Dermis microvascular lymphatic vessel endothelial cell (primary cell): ENCODE measurements at regions not wholly inside any gene's neighbourhood (a gene's known extent, or its start where the extent isn't known, plus 50 kb on each side); places are given as distances from the start of the nearest gene placed in this dataset.

Experiments used
- DNase-seq, 2 donors: peaks; one replicate each; pipeline versions ENCODE4 v3.0.0 to v3.0.0-alpha.2; 2010; ENCODE audit warnings: low read depth in 2 of 2

DNA sequence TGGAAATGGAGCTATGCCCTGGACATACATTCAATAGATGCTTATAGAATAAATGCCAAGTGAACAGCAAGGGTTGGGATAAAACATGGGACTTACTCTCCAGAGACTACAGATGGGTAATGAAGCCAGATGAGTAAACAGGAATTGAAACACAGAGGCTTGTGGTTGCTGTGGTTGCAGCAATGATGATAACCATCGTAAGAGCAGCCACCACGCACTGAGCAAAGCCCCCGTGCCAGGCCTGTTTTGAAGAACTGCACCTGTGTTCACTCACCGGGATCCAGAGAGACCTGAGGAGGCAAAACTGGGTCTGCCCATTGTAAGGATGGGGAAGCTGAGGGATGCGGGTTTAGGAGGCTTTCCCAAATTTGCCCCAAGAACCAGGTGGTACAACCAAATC is 431.1 kb upstream of the CDH4 start:
- no peak for DNase-seq

DNA sequence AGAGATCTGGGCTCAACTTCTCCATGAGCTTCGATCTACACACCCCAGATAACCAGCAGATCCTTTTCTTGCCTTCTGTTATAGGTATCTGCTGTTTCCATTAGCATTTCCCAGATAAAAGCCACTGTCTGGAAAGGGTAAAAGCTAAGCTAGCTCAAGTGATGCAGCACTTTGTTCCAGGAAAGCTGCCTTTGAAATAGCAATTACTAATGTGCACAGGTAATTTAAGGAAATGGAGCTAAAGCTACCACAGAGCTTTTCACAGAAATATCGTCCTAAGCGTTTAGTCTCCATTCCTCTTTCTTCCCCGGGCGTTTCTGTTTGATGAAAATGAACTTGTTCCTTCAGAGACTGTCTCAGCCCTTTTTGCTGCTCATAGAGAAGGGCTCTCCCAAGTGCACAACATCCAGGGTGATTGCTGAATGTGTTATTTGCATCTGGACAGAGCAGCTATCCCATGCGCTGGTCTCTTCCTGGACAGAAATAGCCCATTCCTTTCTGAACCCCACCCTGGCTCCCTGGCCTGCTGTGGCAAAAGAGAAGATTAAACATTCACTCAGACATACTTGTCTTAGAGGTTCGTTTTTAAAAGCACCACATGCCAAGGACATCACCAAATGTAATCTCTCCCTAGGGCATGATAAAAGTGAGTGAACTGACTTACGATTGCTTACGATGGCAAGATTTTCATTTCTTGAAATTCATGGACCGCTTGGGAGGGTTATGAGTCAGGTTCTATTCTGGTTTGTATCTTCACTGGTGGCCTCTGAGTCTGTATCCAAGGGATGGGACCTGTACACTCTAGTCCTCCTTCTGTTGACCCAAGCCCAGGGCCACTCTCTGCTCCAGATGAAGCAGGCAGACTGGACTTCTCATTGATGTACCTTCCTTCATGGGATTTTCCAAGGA is 429.1 kb upstream of the CDH4 start:
- DNase-seq = no peak

DNA sequence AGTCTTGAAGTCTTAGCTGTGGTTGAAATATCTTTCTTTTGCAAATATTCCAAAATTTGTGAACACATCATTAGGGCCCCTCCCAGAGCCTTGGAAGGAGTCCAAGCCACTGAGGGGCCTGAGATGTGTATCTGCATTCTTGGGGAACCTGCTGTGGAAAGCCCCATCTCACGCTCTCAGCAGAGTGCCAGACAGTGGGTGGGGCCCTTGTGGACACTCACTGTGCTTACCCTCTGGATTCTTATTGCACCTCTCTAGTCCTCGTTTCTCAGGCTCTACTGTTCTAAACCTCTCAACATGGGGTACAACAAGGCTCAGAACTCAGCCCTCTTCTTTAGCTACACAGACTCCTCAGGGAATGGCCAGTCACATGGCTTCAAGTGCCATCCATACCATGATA is 416.2 kb upstream of the CDH4 start:
- DNase-seq = no peak

DNA sequence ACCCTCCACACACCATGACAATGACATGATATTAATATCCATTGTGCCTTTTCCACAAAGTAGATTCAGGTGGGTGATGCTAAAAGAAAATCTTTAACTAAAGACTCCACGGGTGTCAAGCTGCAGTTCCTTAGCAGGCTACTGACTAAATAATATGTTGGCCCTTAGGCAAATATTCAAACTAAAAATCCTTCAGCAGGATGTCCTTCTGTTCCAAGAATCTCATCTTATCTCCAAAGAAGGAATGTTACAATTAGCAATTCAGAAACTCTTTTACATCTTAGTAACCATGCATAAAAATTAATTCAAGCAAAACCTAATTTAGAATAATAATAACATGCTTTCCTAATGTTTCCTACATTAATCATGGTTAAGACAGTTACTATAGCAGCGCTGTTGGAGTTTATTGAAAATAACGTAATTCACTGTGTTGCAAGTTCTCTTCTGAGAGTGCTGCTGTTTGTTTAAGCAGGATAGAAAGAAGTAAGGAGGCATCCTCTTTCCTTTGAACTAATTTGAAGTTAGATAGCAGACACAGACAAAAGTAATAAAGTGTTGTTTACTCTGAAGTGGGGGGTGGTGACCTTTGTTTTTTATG is 414.8 kb upstream of the CDH4 start:
- no peak for DNase-seq

DNA sequence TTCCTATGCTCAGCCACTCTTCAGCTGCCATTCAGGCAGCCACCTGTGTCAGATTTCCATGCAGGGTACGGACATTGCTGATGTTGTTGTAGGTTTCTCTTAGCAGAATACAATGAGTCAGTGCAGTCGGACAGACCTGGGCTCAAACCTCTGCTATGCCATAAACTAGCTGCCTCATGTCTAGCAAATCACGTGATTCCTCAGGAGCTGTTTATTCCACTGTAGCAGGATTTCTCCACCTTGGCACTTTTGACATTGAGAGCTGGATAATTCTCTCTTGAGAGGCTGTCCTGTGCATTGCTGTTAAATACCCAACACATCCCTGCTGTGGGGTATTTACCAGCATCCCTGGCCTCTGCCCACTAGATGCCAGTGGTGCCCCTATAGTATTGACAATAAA is 413.8 kb upstream of the CDH4 start:
- no peak for DNase-seq

DNA sequence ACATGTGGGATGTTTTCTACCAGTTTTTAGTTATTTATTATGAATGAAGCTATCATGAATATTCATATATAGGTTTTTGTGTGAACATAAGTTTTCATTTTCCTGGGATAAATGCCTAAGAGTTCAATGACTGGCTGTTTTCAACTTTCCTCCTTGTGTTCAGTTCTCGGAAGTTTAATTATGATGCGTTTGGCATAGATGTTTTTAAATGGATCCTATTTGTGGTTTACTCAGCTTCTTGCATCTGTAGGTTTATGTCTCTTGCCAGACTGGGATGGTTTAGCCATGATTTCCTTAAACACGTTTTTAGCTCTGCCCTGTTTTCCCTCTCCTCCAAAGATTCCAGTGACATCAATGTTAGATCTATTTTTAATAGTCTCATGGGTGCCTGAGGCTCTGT is 411.1 kb upstream of the CDH4 start:
- DNase-seq = no peak

DNA sequence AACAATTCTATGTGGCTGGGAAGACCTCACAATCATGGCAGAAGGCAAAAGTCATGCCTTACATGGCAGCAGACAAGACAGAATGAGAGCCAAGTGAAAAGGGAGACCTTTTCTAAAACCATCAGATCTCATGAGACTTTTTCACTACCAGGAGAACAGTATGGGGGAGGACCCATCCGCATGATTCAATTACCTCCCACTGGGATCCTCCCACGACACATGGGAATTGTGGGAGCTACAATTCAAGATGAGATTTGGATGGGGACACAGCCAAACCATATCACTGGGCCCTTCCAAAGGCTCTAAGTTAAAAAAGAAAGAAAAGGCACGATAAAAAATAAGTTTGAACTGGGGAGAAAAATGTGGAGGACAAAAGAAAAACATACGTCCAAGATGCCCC is 406.9 kb upstream of the CDH4 start:
- no peak for DNase-seq

DNA sequence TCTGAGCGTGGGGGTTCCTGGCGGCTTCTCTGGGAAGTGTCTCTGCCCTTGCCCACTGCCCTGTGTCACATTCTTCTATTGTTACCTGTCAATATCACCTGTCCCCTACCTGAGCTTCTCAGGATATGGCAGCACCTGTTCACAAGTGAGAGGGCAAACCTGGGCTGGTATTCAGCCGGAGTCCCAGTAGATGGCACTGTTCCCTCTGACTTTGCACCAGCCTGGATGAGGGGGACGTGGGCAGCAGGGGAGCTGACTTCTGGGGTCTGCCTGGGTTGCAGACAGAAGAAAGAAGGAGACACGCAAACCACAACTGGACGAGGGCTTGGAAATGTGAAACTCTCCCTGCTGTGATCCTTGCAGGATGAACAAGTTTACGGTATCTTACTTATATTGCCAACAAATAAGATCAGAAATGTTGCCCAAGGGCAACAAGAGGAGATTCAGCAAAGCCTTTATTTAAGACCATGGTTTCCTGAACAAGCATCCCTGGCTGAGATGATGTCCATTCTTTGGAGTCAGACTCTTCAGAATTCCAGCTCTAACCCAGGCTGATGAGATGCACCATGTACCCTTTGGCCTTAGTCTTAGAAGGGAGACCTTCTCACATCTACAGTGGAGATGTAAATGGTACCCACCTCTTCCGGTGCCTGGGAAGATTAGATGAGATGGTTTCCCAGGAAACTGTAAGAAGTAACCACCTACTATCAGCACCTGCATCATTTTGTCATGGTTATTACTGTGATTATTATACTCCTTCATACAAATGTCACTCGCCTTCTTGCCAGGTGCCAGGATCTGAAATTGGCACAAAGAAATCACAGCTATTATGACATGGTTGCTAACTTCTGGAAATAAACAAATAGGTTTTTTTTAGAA is 400.0 kb upstream of the CDH4 start:
- DNase-seq = no peak

DNA sequence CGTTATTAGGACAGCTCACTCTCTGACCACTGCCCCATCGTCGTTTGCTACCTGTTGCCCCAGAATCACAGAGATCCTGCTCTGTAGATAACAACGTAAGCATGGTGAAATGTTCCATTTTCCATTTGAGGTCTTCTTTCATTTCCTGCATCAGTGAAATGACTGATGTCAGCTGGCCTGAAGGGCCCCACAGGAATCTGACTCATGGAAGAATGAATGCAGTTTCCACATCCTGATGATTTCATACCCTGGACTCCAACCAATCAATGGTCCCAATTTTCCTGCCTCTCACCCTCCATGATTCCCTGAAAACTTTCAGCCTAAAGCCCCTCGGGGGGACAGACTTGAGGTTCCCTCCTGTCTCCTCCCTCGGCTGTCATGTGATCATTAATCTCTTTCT is 394.4 kb upstream of the CDH4 start:
- DNase-seq = no peak

DNA sequence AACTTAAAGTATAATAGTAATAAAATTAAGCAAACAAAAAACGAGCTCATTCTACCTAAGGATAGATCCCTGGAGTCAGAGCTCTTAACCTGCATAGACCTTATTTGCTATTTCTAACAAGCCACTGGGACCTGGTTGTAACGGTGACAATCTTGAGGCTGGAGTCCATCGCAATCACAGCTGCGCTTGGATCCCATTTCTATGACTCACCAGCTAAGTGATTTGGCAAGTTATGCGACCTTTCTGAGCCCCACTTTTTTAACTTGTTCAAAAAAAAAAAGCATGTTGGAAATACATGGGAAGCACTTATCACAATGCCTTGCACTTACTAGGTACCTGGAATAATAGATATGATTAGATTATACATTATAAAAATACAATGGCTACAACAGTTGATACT is 389.5 kb upstream of the CDH4 start:
- no peak for DNase-seq

DNA sequence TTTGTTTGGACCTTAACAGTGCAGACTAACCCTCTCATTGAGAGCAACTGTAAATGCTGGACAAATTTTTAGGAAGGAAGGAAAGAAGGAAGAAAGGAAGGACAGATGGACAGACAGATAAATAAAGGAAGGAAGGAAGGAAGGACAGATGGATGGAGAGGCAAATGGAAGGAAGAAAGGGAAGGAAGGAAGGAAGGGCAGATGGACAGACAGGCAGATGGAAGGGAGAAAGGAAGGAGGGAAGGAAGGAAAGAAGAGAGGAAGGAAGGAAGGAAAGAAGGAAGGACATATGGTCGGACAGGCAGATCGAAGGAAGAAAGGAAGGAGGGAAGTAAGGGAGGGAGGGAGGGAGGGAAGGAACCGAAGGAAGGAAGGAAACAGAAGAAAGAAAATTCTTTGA is 388.5 kb upstream of the CDH4 start:
- DNase-seq = no peak

DNA sequence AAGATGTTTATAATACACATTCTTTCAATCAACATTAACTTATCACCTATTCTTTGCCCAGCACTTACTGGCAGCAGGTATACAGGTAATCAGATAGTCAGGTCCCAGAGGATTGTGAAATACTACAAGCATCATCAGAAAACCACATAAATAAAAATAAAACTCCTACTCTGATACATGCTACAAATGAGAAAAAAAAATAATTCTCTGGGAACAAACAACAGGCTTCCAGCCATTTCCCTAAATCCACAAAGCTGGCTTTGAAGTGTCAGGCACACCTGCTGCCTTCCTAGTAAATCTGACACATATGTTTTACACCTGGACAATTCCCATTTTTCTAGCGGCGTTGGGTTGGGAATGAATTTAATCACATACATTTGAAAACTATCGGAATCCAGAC is 384.5 kb upstream of the CDH4 start:
- DNase-seq = no peak

DNA sequence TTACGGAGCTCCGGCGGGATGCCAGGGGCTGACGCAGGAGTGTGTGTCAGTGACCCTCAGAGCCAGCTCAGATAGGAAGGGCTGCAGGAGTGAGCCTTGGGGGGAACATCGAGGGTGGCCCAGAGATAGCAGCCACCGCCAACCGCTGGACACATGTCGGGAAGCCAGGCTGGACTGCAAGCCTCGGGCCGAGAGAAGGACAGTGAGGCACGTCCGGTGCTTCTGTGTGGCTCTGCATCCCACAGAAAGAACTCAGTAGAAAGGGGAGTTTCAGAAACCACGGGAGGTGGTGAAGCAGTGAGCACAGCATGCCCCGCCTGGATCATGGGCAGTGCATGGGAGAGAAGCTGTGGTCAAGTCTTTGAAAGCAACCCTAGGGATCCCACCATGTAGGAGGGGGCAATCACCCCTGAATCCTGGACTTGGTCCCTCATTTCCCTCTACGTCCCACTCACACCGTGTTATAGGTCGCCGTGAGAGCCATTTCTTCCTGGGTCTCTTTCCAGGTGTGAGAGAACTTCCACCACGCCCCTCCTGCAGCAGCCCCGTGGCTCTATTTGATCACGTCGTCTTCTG is 383.7 kb upstream of the CDH4 start:
- no peak for DNase-seq

DNA sequence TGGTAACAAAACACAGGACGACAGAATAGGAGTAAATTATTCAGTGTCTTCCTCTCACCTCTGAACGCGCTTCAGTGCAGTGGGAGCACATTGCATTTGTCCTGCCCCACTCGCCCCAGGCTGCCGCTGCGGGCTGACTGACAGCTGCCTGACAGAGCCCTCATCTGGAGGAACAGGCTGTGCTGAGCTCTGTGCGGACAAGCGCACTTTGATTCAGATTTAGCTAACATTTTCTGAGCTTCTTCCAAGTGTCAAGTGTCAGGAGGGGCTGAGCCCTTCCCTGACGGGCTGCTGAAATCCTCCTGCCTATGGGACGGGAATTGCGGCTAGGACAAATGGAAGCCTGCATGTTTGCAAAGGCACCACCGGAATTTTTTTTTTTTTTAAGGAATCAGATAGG is 383.0 kb upstream of the CDH4 start:
- DNase-seq = no peak

DNA sequence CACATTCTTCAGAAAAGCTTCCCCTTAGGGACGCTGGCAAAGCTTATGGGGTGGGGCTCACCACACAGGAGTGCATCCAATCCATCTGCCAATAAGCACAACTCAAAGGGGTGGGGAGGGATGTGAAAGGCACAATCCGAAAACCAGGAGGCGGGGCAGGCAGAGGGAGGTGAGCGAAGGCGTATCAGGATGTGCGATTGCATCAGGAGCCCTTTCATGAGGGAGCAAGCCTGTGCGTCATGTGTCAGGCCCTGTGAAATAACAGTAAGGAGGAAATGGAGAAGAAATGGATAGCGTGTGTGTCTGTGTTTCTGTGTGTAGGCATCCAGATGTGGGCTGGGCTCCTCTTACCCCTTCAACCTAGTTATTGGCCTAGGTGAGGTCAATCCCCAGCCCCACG is 382.4 kb upstream of the CDH4 start:
- no peak for DNase-seq

DNA sequence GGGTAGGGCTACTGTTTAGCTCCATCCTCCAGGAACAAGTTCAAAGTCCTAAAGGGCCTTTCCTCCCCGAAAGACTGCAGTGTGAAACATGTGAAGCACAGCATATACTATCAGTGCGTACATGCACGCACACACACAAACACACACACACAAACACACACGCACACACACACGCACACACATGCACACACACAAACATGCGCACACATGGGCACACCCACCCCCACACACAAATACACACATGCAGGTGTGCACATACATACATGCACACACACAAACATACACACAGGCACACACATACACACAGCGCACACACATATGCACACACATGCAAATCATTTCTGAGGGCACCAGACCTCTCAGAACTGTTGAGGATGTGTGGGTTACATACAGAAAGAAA is 382.0 kb upstream of the CDH4 start:
- DNase-seq = no peak

DNA sequence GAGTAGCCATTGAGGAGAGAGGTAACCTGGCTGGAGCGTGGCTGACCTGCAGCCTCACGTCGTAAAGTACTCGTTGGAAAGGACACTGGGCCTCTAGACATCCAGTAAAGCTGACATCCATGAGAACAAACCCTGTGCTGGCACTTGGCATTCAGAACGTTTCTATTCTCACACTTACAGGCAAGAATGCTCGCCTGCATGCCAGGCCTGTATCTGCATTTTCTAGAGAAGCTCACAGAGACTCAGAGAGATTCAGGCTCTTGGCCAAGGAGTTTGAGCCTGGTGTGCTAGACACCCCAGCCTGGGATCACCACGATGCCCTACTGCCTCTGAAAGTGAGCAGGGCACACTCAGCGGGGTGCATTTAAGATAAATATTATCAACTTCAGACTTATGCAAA is 379.8 kb upstream of the CDH4 start:
- no peak for DNase-seq

DNA sequence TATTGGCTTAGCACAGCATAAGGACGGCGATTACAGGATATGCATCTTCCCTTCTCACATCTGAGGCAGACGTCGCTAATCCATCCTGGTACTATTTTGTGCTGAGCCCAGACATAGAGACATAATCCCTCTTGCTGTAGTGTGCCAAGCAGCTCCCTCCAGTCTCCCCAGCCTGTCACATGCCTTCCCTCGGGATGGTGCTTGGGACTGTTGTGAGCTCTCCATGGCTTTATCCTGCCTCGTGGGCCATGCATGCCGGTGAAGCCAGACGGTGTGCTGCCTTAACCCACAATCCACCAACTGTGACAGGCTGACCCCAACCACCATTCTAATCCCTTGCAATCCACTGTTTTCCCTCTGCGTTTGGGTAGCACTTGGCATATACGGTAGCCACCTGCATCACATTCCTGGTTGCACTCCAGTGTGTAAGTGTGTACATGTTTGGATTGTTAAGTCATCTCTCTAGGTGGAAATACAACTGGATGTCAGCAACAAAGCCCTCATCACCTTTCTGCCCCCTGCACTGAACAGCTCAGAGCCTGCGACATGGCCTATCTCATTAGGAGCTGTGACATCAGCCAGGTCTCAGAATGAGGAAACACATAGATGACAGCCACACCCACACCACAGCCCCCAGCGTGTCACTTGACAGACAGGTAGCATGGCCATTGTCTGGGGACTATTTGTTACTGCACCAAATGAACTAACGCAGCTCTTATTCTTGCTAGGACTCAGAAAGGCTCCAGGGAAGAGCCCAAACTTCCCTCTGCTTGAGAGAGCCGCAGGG is 374.8 kb upstream of the CDH4 start:
- no peak for DNase-seq

DNA sequence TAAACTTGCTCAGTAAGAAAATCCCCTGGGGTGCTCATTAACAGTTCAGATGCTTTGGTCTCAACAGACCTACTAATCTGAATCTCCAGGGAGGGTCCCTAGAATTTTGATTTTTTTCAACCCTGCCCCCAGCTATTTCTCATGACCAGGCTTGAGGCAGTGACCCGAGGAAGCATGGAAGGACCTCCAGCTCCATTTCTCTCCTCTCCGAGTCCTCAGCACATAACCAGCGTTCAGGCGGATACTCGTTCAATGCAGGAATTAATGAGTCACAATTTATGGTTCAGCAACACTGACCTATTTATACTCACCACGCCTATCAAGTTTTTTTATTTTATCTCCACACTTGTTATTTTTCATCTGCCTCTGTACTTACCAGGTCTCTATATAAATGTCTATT is 369.2 kb upstream of the CDH4 start:
- DNase-seq = no peak

DNA sequence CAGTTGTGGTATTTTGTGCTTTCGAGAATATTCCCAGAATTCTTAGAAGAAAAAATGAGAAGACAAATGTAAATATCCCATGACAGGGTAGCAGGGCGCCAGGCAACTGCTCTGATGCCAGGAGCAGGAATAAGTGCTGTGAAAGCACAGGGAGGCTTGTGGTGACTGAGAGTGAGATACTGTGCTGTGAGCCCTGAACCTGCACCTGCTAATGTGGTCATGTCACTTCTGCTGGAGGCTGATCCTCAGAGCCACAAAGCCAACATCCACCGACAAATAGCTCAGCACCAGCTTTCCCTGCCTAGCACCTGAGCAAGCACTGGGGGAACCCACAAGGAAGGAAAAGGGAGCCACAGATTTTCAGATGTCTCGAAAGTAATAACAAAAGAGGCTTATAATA is 368.6 kb upstream of the CDH4 start:
- no peak for DNase-seq

DNA sequence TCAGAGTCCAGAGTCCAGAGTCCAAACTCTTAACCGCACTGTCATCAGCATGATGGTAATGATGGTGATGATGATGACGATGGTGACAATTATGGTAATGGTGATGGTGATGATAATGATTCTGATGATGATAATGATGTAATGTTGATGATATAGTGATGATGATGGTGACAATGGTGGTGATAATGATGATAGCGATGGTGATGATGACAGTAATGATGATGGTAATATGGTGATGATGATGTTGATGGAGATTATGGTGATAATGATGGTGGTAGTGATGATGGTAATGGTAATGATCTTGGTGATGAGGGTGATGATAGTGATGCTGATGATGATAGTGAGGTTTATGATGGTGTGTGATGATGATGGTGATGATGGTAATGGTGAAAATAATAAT is 367.8 kb upstream of the CDH4 start:
- DNase-seq = no peak
